Suprapubic skin (tissue), 4 donors: ENCODE measurements at regions not wholly inside any gene's neighbourhood (a gene's known extent, or its start where the extent isn't known, plus 50 kb on each side); places are given as distances from the start of the nearest gene placed in this dataset.

ENCODE experiments used
- DNase-seq, 2 donors: peaks; one replicate each; pipeline ENCODE4 v3.0.0-alpha.2; 2019; ENCODE audit warnings: low spot score in 2 of 2
- H3K27ac ChIP-seq: fragments of 200-600 bp; sonication (generic); one replicate; pipeline ENCODE4 v1.5.1; 2019
- H3K27me3 ChIP-seq: fragments of 200-600 bp; sonication (generic); one replicate; pipeline ENCODE4 v1.5.1; 2019
- H3K36me3 ChIP-seq: fragments of 200-600 bp; sonication (generic); one replicate; pipeline ENCODE4 v1.5.1; 2019
- H3K4me1 ChIP-seq: fragments of 200-600 bp; sonication (generic); one replicate; pipeline ENCODE4 v1.5.1; 2019
- H3K4me3 ChIP-seq: fragments of 200-600 bp; sonication (generic); one replicate; pipeline ENCODE4 v1.5.1; 2019; ENCODE audit warnings: mild to moderate bottlenecking
- H3K9me3 ChIP-seq: fragments of 200-600 bp; sonication (generic); one replicate; pipeline ENCODE4 v1.5.1; 2019
- CTCF ChIP-seq, 2 donors: fragments of 200-600 bp in 1 of 2; fragments of 450-650 bp in 1 of 2; sonication (generic) in 1 of 2; IDR thresholded peaks; one replicate each; pipeline ENCODE4 v1.5.1; 2016 to 2019; ENCODE audit warnings: antibody characterized with exemption in 2 of 2, mild to moderate bottlenecking in 1 of 2, moderate library complexity in 1 of 2
- EP300 ChIP-seq: sonication (generic); formaldehyde crosslinking; IDR thresholded peaks from one replicate; pipeline ENCODE4 v1.6.1; 2017; ENCODE audit warnings: antibody characterized with exemption
- POLR2A ChIP-seq, 2 donors: fragments of 450-650 bp; IDR thresholded peaks; one replicate each; pipeline ENCODE4 v1.6.1; 2017; ENCODE audit warnings: antibody characterized with exemption in 2 of 2, mild to moderate bottlenecking in 2 of 2, moderate library complexity in 2 of 2
- POLR2AphosphoS5 ChIP-seq, 3 donors: sonication (generic); formaldehyde crosslinking; IDR thresholded peaks; one replicate each; pipeline ENCODE4 v1.6.1; 2017; ENCODE audit warnings: antibody characterized with exemption in 3 of 3
- WGBS: methylation state at CpG from one replicate; pipeline ENCODE4 v1.1.5; 2018; 5-methylcytosine and 5-hydroxymethylcytosine counted together

GRCh38 chr17:11029791-11030190 lies 191.9 kb upstream of the PIRT start:
- no peak for DNase-seq
- WGBS = 64% methylated on average over 3 of the region's 3 CpGs
- Histone ChIP-seq H3K4me3 (no peak overlapping the region), H3K27me3 (no peaks in the 10 kb centered on the region), H3K4me1 (no peaks in the 10 kb centered on the region), H3K9me3 (no peaks in the 10 kb centered on the region), H3K36me3 (no peaks in the 10 kb centered on the region), H3K27ac (no peak overlapping the region)
- TF ChIP-seq POLR2A (IDR thresholded peaks at IDR 0.05) (no peak), EP300 (no peak), POLR2AphosphoS5 (IDR thresholded peaks at IDR 0.05) (no peak), CTCF (IDR thresholded peaks at IDR 0.05) (no peak)

- TF ChIP-seq CTCF (IDR thresholded peaks at IDR 0.05) (no peak), POLR2A (IDR thresholded peaks at IDR 0.05) (no peak), POLR2AphosphoS5 (IDR thresholded peaks at IDR 0.05) (no peak), EP300 (no peak)
- no peak overlapping the region for H3K4me3 ChIP-seq
- H3K36me3 ChIP-seq = no peaks in the 10 kb centered on the region
- no peak for DNase-seq
- no peak overlapping the region for H3K27ac ChIP-seq
- H3K4me1 ChIP-seq = no peaks in the 10 kb centered on the region
- WGBS = 64% methylated on average over 3 of the region's 3 CpGs
- H3K27me3 ChIP-seq = no peaks in the 10 kb centered on the region
- no peaks in the 10 kb centered on the region for H3K9me3 ChIP-seq
Measured at GRCh38 chr17:11028349-11028748, 190.5 kb upstream of the PIRT start.

GRCh38 chr17:11026903-11027302 lies 189.0 kb upstream of the PIRT start:
- Histone ChIP-seq H3K4me1 (no peaks in the 10 kb centered on the region), H3K27me3 (no peaks in the 10 kb centered on the region), H3K4me3 (no peak overlapping the region), H3K9me3 (no peaks in the 10 kb centered on the region), H3K36me3 (no peaks in the 10 kb centered on the region), H3K27ac (no peak overlapping the region)
- DNase-seq = no peak
- TF ChIP-seq CTCF (IDR thresholded peaks at IDR 0.05) (no peak), POLR2A (IDR thresholded peaks at IDR 0.05) (no peak), EP300 (no peak), POLR2AphosphoS5 (IDR thresholded peaks at IDR 0.05) (no peak)
- WGBS = 46% methylated on average over 2 of the region's 2 CpGs

- Histone ChIP-seq H3K4me3 (no peak overlapping the region), H3K4me1 (no peaks in the 10 kb centered on the region), H3K9me3 (no peaks in the 10 kb centered on the region), H3K27ac (no peak overlapping the region), H3K27me3 (no peaks in the 10 kb centered on the region), H3K36me3 (no peaks in the 10 kb centered on the region)
- no peak for DNase-seq
- WGBS = 55% methylated on average over 5 of the region's 5 CpGs
- TF ChIP-seq POLR2A (IDR thresholded peaks at IDR 0.05) (no peak), EP300 (no peak), POLR2AphosphoS5 (IDR thresholded peaks at IDR 0.05) (no peak), CTCF (IDR thresholded peaks at IDR 0.05) (no peak)
Measured at GRCh38 chr17:11023639-11024479, 186.0 kb upstream of the PIRT start.

- WGBS = 66% methylated on average over 5 of the region's 5 CpGs
- Histone ChIP-seq H3K4me3 (no peak overlapping the region), H3K27me3 (peaks cover 5% of the 10 kb centered on the region), H3K9me3 (no peaks in the 10 kb centered on the region), H3K27ac (no peak overlapping the region), H3K4me1 (no peaks in the 10 kb centered on the region), H3K36me3 (no peaks in the 10 kb centered on the region)
- no peak for DNase-seq
- no peak for TF ChIP-seq POLR2A (IDR thresholded peaks at IDR 0.05)
Measured at GRCh38 chr17:11006530-11006929, 168.6 kb upstream of the PIRT start.
